ENCODE measurements at regions not wholly inside any gene's neighbourhood (a gene's known extent, or its start where the extent isn't known, plus 50 kb on each side); places are given as distances from the start of the nearest gene placed in this dataset.

DNA sequence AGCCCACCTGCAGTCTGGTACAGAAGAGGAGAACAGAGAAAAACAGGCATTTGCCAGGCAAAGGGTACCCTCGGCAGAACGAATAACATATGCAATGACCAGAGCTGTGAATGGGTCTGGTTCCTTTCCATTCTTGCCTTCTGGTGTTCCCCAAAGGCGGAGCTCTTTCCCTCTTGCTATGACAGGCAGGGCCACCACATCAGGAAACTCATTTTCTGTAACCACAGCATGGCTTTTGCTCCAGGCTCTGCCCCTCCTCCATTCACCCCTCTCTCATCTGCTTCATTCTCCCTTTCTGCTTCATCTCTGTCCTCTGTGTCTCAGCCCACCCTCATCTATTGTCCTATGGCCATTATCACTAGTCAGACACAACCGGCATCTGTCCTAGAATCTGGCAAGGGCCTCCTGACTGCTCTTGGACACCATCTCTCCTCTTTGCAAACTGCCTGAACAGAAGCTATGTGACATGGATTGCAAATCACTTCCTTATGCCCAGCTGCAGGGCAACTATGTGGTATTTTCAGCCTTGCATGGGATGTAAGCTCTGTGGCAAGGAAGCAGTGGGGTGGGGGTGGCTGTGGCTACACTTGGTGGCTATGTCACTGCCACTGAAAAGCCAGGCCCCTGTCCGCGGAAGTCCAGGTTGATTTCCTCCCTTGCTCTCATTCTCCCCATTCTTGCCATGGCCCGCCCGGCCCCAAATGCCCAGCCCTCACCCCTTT, 78.8 kb upstream of the ABCD3 start:
- DNase-seq (no peak), ATAC-seq (no peak)
- Mint-ChIP-seq H3K4me1 (ENCODE audit: low read depth) (no peaks in the 10 kb centered on the region), H3K9me3 (no peaks in the 10 kb centered on the region), H3K4me3 (no peak overlapping the region), H3K27ac (no peak overlapping the region), H3K36me3 (ENCODE audit: low read depth) (no peaks in the 10 kb centered on the region), H3K27me3 (peaks cover 3% of the 10 kb centered on the region)
- CTCF ChIA-PET = interaction anchor here (1.4 kb wide), 1 partner anchor 124 kb away, joined by 3 read pairs; no protein-coding TSS in a partner anchor
- intact Hi-C loops (cut with micrococcal nuclease) = loop anchor here (5.0 kb wide), 1 partner anchor 277 kb away; no protein-coding TSS in a partner anchor
- POLR2A ChIA-PET = no interaction called here
- TF ChIP-seq, protein P1, sequence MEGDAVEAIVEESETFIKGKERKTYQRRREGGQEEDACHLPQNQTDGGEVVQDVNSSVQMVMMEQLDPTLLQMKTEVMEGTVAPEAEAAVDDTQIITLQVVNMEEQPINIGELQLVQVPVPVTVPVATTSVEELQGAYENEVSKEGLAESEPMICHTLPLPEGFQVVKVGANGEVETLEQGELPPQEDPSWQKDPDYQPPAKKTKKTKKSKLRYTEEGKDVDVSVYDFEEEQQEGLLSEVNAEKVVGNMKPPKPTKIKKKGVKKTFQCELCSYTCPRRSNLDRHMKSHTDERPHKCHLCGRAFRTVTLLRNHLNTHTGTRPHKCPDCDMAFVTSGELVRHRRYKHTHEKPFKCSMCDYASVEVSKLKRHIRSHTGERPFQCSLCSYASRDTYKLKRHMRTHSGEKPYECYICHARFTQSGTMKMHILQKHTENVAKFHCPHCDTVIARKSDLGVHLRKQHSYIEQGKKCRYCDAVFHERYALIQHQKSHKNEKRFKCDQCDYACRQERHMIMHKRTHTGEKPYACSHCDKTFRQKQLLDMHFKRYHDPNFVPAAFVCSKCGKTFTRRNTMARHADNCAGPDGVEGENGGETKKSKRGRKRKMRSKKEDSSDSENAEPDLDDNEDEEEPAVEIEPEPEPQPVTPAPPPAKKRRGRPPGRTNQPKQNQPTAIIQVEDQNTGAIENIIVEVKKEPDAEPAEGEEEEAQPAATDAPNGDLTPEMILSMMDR (IDR thresholded peaks at IDR 0.05) = no peak

DNA sequence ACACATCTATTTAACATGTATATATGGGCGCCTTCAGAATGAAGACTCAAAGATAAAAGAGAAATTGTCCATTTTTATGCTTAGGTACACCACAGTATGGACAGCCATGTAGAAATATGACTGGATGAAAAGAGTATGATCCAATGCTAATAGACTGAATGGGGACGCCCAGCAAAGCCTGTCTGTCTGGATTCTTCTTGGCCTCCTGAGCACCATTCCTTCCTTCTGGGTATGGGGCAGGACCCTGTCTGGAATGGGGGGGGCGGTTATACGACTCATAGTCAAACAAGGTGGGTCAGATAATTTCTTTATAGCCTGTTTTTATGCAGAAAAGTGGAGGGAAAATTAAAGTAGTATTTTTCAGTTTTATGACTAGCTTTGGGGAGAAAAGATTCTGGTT, 81.2 kb upstream of the ABCD3 start:
- H3K4me3 Mint-ChIP-seq = no peak overlapping the region
- no peak overlapping the region for H3K27ac Mint-ChIP-seq
- no peaks in the 10 kb centered on the region for H3K9me3 Mint-ChIP-seq
- ATAC-seq = no peak
- TF ChIP-seq, protein P1 (IDR thresholded peaks at IDR 0.05) = no peak
- DNase-seq = no peak
- H3K4me1 Mint-ChIP-seq (ENCODE audit: low read depth) = no peaks in the 10 kb centered on the region
- CTCF ChIA-PET = interaction anchor here (0.9 to 3.9 kb wide), 9 partner anchors 9 to 291 kb away, joined by 3 to 26 read pairs (median 6); no protein-coding TSS in a partner anchor
- intact Hi-C loops (cut with micrococcal nuclease) = loop anchor here (5.0 kb wide), 1 partner anchor 275 kb away; no protein-coding TSS in a partner anchor
- POLR2A ChIA-PET = no interaction called here
- H3K27me3 Mint-ChIP-seq = peaks cover 5% of the 10 kb centered on the region
- no peaks in the 10 kb centered on the region for H3K36me3 Mint-ChIP-seq (ENCODE audit: low read depth)

DNA sequence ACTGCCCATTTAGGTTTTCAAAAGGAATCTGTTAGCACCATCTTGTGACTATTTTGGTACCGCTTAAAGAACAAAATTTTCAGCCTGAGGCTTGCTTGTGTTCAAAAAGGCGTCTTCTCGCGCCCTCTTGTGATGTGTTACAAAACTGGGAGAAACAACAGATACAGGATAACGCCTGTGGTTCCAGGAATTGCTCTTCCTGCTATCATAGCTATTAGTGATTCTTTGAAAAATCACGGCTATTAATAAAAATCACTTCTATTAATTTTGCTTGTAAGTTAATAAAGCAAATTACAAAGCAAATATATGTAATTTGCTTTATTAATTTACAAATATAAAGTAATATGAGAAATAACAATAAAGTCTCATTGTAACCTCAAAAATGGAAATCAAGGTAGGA, 82.2 kb upstream of the ABCD3 start:
- no peak for ATAC-seq
- H3K27me3 Mint-ChIP-seq = peaks cover 8% of the 10 kb centered on the region
- CTCF ChIA-PET = interaction anchor here (0.6 to 4.4 kb wide), 27 partner anchors 8 to 327 kb away, joined by 3 to 37 read pairs (median 4); no protein-coding TSS in a partner anchor
- no peaks in the 10 kb centered on the region for H3K9me3 Mint-ChIP-seq
- H3K36me3 Mint-ChIP-seq (ENCODE audit: low read depth) = no peaks in the 10 kb centered on the region
- H3K4me1 Mint-ChIP-seq (ENCODE audit: low read depth) = no peaks in the 10 kb centered on the region
- peak; percentile 51 for DNase-seq
- POLR2A ChIA-PET = interaction anchor here (0.9 kb wide), 1 partner anchor 273 kb away, joined by 3 read pairs; no protein-coding TSS in a partner anchor
- intact Hi-C loops (cut with micrococcal nuclease) = loop anchor here (5.0 kb wide), 1 partner anchor 274 kb away; no protein-coding TSS in a partner anchor
- no peak overlapping the region for H3K27ac Mint-ChIP-seq
- TF ChIP-seq, protein P1 (IDR thresholded peaks at IDR 0.05) = peak; percentile 69
- no peak overlapping the region for H3K4me3 Mint-ChIP-seq

DNA sequence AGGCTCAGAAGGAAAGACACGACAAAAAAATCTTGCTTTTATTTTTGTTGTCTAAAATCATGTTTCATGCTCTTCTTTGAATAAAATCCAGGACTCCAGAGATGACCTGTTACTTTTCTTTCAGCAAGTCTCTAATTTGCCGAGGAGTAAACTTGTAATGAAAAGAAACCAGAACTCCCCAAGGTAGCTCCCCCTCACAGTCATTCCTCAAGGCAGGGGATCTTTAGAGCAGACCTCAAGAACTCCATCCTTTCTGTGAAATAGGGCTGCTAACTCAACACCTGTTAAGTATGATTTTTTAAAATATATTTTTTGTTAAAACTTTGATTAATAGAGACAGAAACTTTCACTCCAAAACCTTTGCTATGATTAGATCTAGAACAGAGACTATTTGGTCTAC, 82.7 kb upstream of the ABCD3 start:
- no peaks in the 10 kb centered on the region for H3K9me3 Mint-ChIP-seq

More for the DNA sequence above, 82.7 kb upstream of the ABCD3 start:
- Mint-ChIP-seq H3K4me3 (no peak overlapping the region), H3K27ac (no peak overlapping the region), H3K36me3 (ENCODE audit: low read depth) (no peaks in the 10 kb centered on the region), H3K4me1 (ENCODE audit: low read depth) (no peaks in the 10 kb centered on the region), H3K27me3 (peaks cover 8% of the 10 kb centered on the region)
- no peak for DNase-seq
- no peak for ATAC-seq
- CTCF ChIA-PET = interaction anchor here (0.9 to 4.4 kb wide), 26 partner anchors 8 to 326 kb away, joined by 3 to 37 read pairs (median 4); no protein-coding TSS in a partner anchor
- TF ChIP-seq, protein P1 (IDR thresholded peaks at IDR 0.05) = no peak
- intact Hi-C loops (cut with micrococcal nuclease) = loop anchor here (5.0 kb wide), 1 partner anchor 273 kb away; no protein-coding TSS in a partner anchor
- POLR2A ChIA-PET = interaction anchor here (0.9 kb wide), 1 partner anchor 272 kb away, joined by 3 read pairs; no protein-coding TSS in a partner anchor

Measured in activated CD8-positive, alpha-beta T cell treated with anti-CD3 and anti-CD28 coated beads for 36 hours (primary cell).